HCT116 (cell line): ENCODE measurements at regions not wholly inside any gene's neighbourhood (a gene's known extent, or its start where the extent isn't known, plus 50 kb on each side); places are given as distances from the start of the nearest gene placed in this dataset.
"Not testable (repeated sequence)": the region's sequence is repeated elsewhere in the genome, so short reads cannot be mapped to it uniquely, and the experiment has no call there.

ENCODE experiments used
- ATAC-seq: fragments of 200-7000 bp; cut with Tn5 transposase; 2 replicates; pipeline ENCODE4 v1.9.1; 2020; ENCODE audit warnings: mild to moderate bottlenecking, moderate library complexity
- BruUV-seq: library from RNA; stranded (reverse); fragments of 400-500 nt; replicated peaks from 2 replicates; lab custom pipeline; 2021; lab: Mats Ljungman, UMichigan
- CTCF ChIA-PET: fragments of 300-600 bp; sonication (Branson Sonifier 250); formaldehyde crosslinking; loops from one replicate; lab custom pipeline; 2021; ENCODE audit warnings: antibody characterized with exemption; lab: Charles Lee
- POLR2A ChIA-PET: fragments of 300-600, 350-600 bp; sonication (Branson Sonifier 250); formaldehyde crosslinking; loops from one replicate; lab custom pipeline; 2021; ENCODE audit warnings: antibody characterized with exemption; lab: Charles Lee
- RAD21 ChIA-PET, 2 experiments: fragments of 300-600 bp; sonication (Branson Sonifier 250); formaldehyde crosslinking; loops; one replicate each; lab custom pipeline; 2023; ENCODE audit warnings: low total read pairs in 2 of 2; ENCODE audit not compliant: uncharacterized antibody in 2 of 2, unreplicated experiment in 2 of 2, low non-redundant PET in 1 of 2; lab: Charles Lee
- DNase-seq: peaks from one replicate; pipeline ENCODE4 v3.0.0-alpha.2; 2010; ENCODE audit warnings: low read depth, low spot score
- H2AFZ ChIP-seq: fragments of 200-600 bp; shearing (Covaris generic), sonication (generic); 2 replicates; pipeline ENCODE4 v1.6.1; 2017; ENCODE audit warnings: low read depth, mixed run types, mixed read lengths, antibody characterized with exemption, low read length; ENCODE audit not compliant: poor library complexity, severe bottlenecking
- H3K27ac ChIP-seq: 2 replicates; pipeline ENCODE4 v1.5.1; 2012; ENCODE audit warnings: low read depth, low read length
- H3K27me3 ChIP-seq: fragments of 200-600 bp; sonication (generic); 2 replicates; pipeline ENCODE4 v1.6.1; 2016; ENCODE audit warnings: mixed run types, low read length, mixed read lengths; ENCODE audit not compliant: insufficient read depth
- H3K36me3 ChIP-seq, 2 experiments: fragments of 200-500 bp in 1 of 2; fragments of 200-600 bp in 1 of 2; sonication (Bioruptor generic) in 1 of 2; sonication (generic) in 1 of 2; 2 replicates each; pipeline versions ENCODE4 v1.5.1 to v1.6.1; 2014 to 2016; ENCODE audit warnings: low read length in 2 of 2, inconsistent platforms in 1 of 2, mixed read lengths in 1 of 2, mixed run types in 1 of 2; ENCODE audit not compliant: insufficient read depth in 2 of 2, control insufficient read depth in 1 of 2
- H3K4me1 ChIP-seq, 2 experiments: fragments of 200-600 bp in 1 of 2; sonication (generic) in 1 of 2; 2 replicates each; pipeline versions ENCODE4 v1.5.1 to v1.6.1; 2012 to 2017; ENCODE audit warnings: low read length in 2 of 2, inconsistent platforms in 1 of 2, mild to moderate bottlenecking in 1 of 2, mixed read lengths in 1 of 2, mixed run types in 1 of 2, moderate library complexity in 1 of 2; ENCODE audit not compliant: insufficient read depth in 2 of 2, control insufficient read depth in 1 of 2
- H3K4me2 ChIP-seq: fragments of 200-600 bp; sonication (generic); 2 replicates; pipeline ENCODE4 v1.6.1; 2017; ENCODE audit warnings: mixed run types, low read length, mixed read lengths
- H3K4me3 ChIP-seq, 2 experiments: fragments of 200-600 bp in 1 of 2; sonication (generic) in 1 of 2; replicated peaks in 1 of 2; 2 replicates each; pipeline ENCODE4 v1.5.1; 2011 to 2016; ENCODE audit warnings: low read length in 2 of 2, control low read depth in 1 of 2, low read depth in 1 of 2, mild to moderate bottlenecking in 1 of 2, mixed read lengths in 1 of 2, mixed run types in 1 of 2
- H3K79me2 ChIP-seq: fragments of 200-600 bp; sonication (generic); 2 replicates; pipeline ENCODE4 v1.6.1; 2017; ENCODE audit warnings: mild to moderate bottlenecking, mixed run types, low read length, moderate library complexity, mixed read lengths; ENCODE audit not compliant: insufficient read depth
- H3K9ac ChIP-seq: fragments of 200-600 bp; sonication (generic); 2 replicates; pipeline ENCODE4 v1.6.1; 2016; ENCODE audit warnings: low read length, mixed read lengths
- H3K9me2 ChIP-seq: fragments of 200-600 bp; sonication (generic), shearing (Covaris generic); 2 replicates; pipeline ENCODE4 v1.6.1; 2017; ENCODE audit warnings: mixed run types, mild to moderate bottlenecking, moderate library complexity; ENCODE audit not compliant: insufficient read depth
- H3K9me3 ChIP-seq, 2 experiments: fragments of 200-500 bp in 1 of 2; fragments of 200-600 bp in 1 of 2; sonication (Bioruptor generic) in 1 of 2; sonication (generic) in 1 of 2; 2 replicates each; pipeline ENCODE4 v1.6.1; 2014 to 2017; ENCODE audit warnings: low read length in 2 of 2, mixed read lengths in 2 of 2, inconsistent platforms in 1 of 2, low read depth in 1 of 2, mild to moderate bottlenecking in 1 of 2, mixed run types in 1 of 2, moderate library complexity in 1 of 2; ENCODE audit not compliant: control insufficient read depth in 1 of 2, insufficient read depth in 1 of 2
- H4K20me1 ChIP-seq: fragments of 200-600 bp; sonication (generic), shearing (Covaris generic); 2 replicates; pipeline ENCODE4 v1.6.1; 2017; ENCODE audit warnings: mixed run types, mild to moderate bottlenecking, moderate library complexity; ENCODE audit not compliant: insufficient read depth
- POLR2AphosphoS5 ChIP-seq: IDR thresholded peaks from 2 replicates; pipeline ENCODE4 v1.6.1; 2011; ENCODE audit warnings: mild to moderate bottlenecking, low read depth, low read length, moderate library complexity
- SRF ChIP-seq: IDR thresholded peaks from 2 replicates; pipeline ENCODE4 v1.6.1; 2012; ENCODE audit warnings: low read depth
- intact Hi-C: fragments of 100-400 bp; cut with micrococcal nuclease; formaldehyde crosslinking; loops from 2 replicates; pipeline ENCODE4 v1.10.0; 2022
- TF ChIP-seq, protein P1 (sequence below): IDR thresholded peaks from 2 replicates; pipeline ENCODE4 v1.6.1; 2011; ENCODE audit warnings: mild to moderate bottlenecking, low read length, moderate library complexity; ENCODE audit not compliant: insufficient replicate concordance; ENCODE audit errors: extremely low read depth
- TF ChIP-seq, protein P2 (sequence below): IDR thresholded peaks from 2 replicates; pipeline ENCODE4 v1.6.1; 2012; ENCODE audit warnings: low read depth

DNA sequence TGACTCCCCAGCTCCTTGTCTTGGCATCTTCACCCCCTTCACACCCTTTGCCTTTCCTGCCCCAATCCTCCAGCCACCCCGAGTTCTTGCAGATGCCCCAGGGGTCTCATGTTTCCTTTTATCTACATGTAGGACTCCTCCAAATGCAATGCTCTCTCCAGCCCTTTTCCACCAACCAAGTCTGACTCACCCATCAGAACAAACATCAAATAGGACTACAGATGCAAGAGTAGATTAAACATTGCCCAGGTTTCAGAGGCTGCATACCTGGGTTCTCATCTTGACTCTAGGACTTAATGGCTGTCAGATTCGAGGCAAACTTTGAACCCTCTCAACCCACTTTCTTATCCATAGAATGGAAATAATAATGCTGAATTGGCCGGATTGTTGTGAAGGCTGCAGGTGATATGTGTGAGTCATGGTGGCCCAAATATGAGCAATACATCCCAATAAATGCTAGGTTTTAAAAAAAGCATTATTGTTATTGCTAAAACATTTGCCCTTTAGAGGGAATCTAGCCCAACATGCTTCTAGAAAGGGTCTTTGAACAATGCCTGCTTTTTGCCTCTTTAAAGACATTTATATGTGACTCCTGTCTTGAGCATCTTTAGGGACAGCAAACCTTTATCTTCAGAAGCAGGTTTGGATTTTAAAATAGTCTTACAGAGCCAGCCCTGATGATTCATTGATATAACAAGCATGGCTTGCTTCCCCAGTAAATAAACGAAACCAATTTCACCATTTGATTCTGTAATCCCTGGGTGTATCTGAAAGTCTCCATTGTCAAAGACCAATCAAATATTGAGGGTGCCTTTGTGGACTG is 310.1 kb downstream of the FOXL1 start (continued):
- TF ChIP-seq, protein P1, sequence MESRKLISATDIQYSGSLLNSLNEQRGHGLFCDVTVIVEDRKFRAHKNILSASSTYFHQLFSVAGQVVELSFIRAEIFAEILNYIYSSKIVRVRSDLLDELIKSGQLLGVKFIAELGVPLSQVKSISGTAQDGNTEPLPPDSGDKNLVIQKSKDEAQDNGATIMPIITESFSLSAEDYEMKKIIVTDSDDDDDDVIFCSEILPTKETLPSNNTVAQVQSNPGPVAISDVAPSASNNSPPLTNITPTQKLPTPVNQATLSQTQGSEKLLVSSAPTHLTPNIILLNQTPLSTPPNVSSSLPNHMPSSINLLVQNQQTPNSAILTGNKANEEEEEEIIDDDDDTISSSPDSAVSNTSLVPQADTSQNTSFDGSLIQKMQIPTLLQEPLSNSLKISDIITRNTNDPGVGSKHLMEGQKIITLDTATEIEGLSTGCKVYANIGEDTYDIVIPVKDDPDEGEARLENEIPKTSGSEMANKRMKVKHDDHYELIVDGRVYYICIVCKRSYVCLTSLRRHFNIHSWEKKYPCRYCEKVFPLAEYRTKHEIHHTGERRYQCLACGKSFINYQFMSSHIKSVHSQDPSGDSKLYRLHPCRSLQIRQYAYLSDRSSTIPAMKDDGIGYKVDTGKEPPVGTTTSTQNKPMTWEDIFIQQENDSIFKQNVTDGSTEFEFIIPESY: no peak
- no peak for TF ChIP-seq SRF
- no peak for TF ChIP-seq POLR2AphosphoS5
- TF ChIP-seq, protein P2, sequence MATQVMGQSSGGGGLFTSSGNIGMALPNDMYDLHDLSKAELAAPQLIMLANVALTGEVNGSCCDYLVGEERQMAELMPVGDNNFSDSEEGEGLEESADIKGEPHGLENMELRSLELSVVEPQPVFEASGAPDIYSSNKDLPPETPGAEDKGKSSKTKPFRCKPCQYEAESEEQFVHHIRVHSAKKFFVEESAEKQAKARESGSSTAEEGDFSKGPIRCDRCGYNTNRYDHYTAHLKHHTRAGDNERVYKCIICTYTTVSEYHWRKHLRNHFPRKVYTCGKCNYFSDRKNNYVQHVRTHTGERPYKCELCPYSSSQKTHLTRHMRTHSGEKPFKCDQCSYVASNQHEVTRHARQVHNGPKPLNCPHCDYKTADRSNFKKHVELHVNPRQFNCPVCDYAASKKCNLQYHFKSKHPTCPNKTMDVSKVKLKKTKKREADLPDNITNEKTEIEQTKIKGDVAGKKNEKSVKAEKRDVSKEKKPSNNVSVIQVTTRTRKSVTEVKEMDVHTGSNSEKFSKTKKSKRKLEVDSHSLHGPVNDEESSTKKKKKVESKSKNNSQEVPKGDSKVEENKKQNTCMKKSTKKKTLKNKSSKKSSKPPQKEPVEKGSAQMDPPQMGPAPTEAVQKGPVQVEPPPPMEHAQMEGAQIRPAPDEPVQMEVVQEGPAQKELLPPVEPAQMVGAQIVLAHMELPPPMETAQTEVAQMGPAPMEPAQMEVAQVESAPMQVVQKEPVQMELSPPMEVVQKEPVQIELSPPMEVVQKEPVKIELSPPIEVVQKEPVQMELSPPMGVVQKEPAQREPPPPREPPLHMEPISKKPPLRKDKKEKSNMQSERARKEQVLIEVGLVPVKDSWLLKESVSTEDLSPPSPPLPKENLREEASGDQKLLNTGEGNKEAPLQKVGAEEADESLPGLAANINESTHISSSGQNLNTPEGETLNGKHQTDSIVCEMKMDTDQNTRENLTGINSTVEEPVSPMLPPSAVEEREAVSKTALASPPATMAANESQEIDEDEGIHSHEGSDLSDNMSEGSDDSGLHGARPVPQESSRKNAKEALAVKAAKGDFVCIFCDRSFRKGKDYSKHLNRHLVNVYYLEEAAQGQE: no peak

DNA sequence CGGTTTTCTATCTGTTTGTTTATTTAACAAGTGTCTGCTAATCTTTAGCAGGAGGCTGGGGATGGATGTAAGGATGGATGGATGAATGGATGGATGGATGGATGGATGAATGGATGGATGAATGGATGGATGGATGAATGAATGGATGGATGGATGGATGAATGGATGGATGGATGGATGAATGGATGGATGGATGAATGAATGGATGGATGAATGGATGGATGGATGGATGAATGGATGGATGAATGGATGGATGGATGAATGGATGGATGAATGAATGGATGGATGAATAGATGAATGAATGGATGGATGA is 310.7 kb downstream of the FOXL1 start:
- H2AFZ ChIP-seq, H3K4me3 ChIP-seq, H3K9me2 ChIP-seq, H3K36me3 ChIP-seq, POLR2A ChIA-PET, DNase-seq, H3K4me2 ChIP-seq, intact Hi-C loops, BruUV-seq, H3K79me2 ChIP-seq, H4K20me1 ChIP-seq, H3K27ac ChIP-seq, H3K9ac ChIP-seq, RAD21 ChIA-PET, ATAC-seq, CTCF ChIA-PET, H3K4me1 ChIP-seq, H3K9me3 ChIP-seq: not testable (repeated sequence)
- peaks cover 45% of the 10 kb centered on the region for H3K27me3 ChIP-seq
